ENCODE measurements at regions not wholly inside any gene's neighbourhood (a gene's known extent, or its start where the extent isn't known, plus 50 kb on each side); places are given as distances from the start of the nearest gene placed in this dataset.
"Not testable (repeated sequence)": the region's sequence is repeated elsewhere in the genome, so short reads cannot be mapped to it uniquely, and the experiment has no call there.

- DNase-seq, result no peak
- TF ChIP-seq CTCF (IDR thresholded peaks at IDR 0.05) (no peak), EP300 (IDR thresholded peaks at IDR 0.05) (no peak), POLR2A (IDR thresholded peaks at IDR 0.05) (no peak)
- WGBS, 3 donors, result 24 to 29% (median 29%) methylated on average over 1 of the region's 1 CpG
These were observed 202.8 kb upstream of the PELI2 start for GRCh38 chr14:55915456-55915855.

GRCh38 chr14:55919800-55920199 lies 198.4 kb upstream of the PELI2 start:
- not testable (repeated sequence) for H3K27me3 ChIP-seq; H3K4me1 ChIP-seq (ENCODE audit: insufficient read depth); H3K9me3 ChIP-seq; H3K36me3 ChIP-seq; H3K27ac ChIP-seq; DNase-seq; H3K4me3 ChIP-seq
- intact Hi-C loops (cut with DNase I), result loop anchor here in 1 of 4 donors (10.0 kb wide), 1 partner anchor 155 kb away; no protein-coding TSS in a partner anchor
- 93 to 98% (median 94%) methylated on average over 13 of the region's 13 CpGs for WGBS, 3 donors

More at GRCh38 chr14:55915456-55915855, 202.8 kb upstream of the PELI2 start:
- intact Hi-C loops (cut with DNase I), result loop anchor here in 1 of 4 donors (10.0 kb wide), 1 partner anchor 159 kb away; no protein-coding TSS in a partner anchor
- Histone ChIP-seq H3K9me3 (no peaks in the 10 kb centered on the region), H3K4me3 (no peak overlapping the region), H3K36me3 (no peaks in the 10 kb centered on the region), H3K27ac (no peak overlapping the region), H3K4me1 (ENCODE audit: insufficient read depth) (no peaks in the 10 kb centered on the region), H3K27me3 (no peaks in the 10 kb centered on the region)

GRCh38 chr14:55921511-55921910 lies 196.7 kb upstream of the PELI2 start:
- no peak for TF ChIP-seq CTCF (IDR thresholded peaks at IDR 0.05)
- TF ChIP-seq POLR2A (IDR thresholded peaks at IDR 0.05), result no peak
- TF ChIP-seq EP300 (IDR thresholded peaks at IDR 0.05), result no peak
- no peaks in the 10 kb centered on the region for H3K9me3 ChIP-seq
- WGBS, 3 donors, result 56 to 67% (median 64%) methylated on average over 1 of the region's 1 CpG
- H3K36me3 ChIP-seq, result no peaks in the 10 kb centered on the region
- no peak for DNase-seq
- no peak overlapping the region for H3K4me3 ChIP-seq
- peaks cover 3% of the 10 kb centered on the region for H3K4me1 ChIP-seq (ENCODE audit: insufficient read depth)
- H3K27me3 ChIP-seq, result no peaks in the 10 kb centered on the region
- H3K27ac ChIP-seq, result no peak overlapping the region
- intact Hi-C loops (cut with DNase I), result no loop called here

GRCh38 chr14:55926007-55926406 lies 192.2 kb upstream of the PELI2 start:
- intact Hi-C loops (cut with DNase I), result no loop called here
- Histone ChIP-seq H3K4me1 (ENCODE audit: insufficient read depth) (peaks cover 3% of the 10 kb centered on the region), H3K36me3 (no peaks in the 10 kb centered on the region), H3K4me3 (no peak overlapping the region), H3K27me3 (no peaks in the 10 kb centered on the region), H3K9me3 (no peaks in the 10 kb centered on the region), H3K27ac (no peak overlapping the region)
- TF ChIP-seq POLR2A (IDR thresholded peaks at IDR 0.05) (no peak), CTCF (IDR thresholded peaks at IDR 0.05) (no peak), EP300 (IDR thresholded peaks at IDR 0.05) (no peak)
- 23 to 45% (median 39%) methylated on average over 6 of the region's 6 CpGs for whole genome bisulfite sequencing, 3 donors
- no peak for DNase-seq

GRCh38 chr14:55927028-55927427 lies 191.2 kb upstream of the PELI2 start:
- no peak for TF ChIP-seq EP300 (IDR thresholded peaks at IDR 0.05)
- TF ChIP-seq CTCF (IDR thresholded peaks at IDR 0.05), result no peak
- TF ChIP-seq POLR2A (IDR thresholded peaks at IDR 0.05), result no peak
- WGBS, 3 donors, result 82 to 97% (median 89%) methylated on average over 2 of the region's 2 CpGs
- no peaks in the 10 kb centered on the region for H3K27me3 ChIP-seq

More at GRCh38 chr14:55927028-55927427, 191.2 kb upstream of the PELI2 start:
- H3K36me3 ChIP-seq, result no peaks in the 10 kb centered on the region
- H3K27ac ChIP-seq, result no peak overlapping the region
- peaks cover 3% of the 10 kb centered on the region for H3K4me1 ChIP-seq (ENCODE audit: insufficient read depth)
- intact Hi-C loops (cut with DNase I), result no loop called here
- H3K9me3 ChIP-seq, result no peaks in the 10 kb centered on the region
- H3K4me3 ChIP-seq, result no peak overlapping the region
- DNase-seq, result no peak

Data from ovary (tissue), 7 donors.